NCI-H2107 treated with DMSO at 0.1 percent for 48 hours (cell line): ENCODE measurements at regions not wholly inside any gene's neighbourhood (a gene's known extent, or its start where the extent isn't known, plus 50 kb on each side); places are given as distances from the start of the nearest gene placed in this dataset.
"Not testable (repeated sequence)": the region's sequence is repeated elsewhere in the genome, so short reads cannot be mapped to it uniquely, and the experiment has no call there.

Experiments used
- DNase-seq: peaks from one replicate; lab custom pipeline; 2025; ENCODE audit not compliant: unreplicated experiment; lab: John Stamatoyannopoulos, UW

DNA sequence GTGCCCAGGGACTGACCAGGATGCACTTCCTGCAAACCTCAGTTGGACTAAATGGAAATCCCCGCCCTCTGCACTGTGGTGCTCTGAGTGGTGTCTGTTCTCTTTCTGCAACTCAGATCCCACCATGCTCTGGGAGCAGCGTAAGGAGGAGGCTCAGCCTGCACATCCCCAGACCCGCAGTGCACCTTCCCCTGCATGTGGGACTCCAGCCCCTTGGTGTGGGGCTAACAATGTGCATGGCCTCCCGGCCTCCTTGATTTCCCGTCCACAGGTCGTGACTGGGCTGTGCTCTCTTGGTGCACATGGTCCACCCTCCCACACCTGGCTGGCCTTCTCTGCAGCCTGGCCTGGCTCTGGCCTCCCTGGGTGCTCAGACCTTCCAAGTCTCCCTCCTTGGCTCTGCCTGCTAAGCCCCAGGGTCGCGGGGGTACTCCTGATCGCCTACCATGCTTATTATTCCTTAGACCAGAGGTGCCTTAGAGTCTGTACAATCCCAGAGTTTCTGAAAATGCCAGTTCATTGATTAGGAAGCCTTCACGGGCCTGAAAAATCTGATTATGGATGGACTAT is 397.5 kb downstream of the IRX2 start:
- DNase-seq, result no peak

DNA sequence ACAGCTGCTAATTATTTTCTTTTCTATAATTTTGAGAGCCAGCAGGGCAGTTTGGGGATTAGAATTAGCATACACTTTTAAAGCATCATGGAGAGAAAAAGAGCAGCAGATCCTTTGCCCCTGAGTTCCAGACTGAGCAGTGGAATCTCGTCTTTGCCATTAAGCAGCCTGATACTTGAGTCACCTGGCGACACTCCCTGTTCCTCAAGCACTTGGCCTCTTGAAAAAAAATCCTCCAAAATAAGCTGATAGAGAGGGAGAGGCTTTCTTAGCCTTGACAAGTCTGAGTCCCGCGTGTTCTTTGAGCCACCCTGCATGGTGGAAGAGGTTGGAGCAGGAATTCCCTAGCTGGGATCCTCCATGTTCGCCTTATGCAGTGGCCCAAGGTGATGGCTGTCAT is 398.3 kb downstream of the IRX2 start:
- DNase-seq, result no peak

DNA sequence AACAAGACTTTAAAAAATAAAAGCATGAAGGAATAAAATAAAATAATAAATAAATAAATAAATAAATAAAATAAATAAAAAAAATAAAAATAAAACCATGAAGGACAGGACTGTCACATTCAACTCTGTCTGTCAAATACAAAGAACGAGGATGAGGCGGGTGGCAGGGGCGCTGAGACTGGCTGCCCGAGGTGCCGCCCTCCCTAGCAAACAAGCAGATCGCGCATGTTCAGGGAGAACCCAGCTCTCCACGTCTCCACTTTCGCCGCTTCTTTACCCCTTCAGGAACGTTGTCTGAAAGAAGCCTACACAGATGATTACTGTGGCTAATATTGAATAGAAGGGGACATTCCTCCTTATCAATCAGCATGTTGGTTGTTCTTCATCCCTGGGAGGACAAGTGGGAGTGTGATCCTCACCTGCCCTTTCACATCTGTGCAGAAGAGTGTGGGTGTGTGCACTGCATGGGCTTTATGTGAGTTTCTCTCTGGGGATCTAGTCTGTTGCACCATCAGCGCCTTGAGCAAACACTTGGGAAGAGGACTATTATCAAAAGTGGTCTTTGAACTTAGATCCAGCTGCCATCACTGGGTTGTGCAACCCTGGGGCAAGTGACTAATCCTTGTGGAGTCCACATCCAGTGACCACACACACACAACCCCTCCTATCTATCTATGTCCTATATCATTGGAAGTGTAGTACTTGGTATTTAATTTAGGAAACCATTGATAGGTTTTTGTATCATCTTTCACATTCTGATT is 399.2 kb downstream of the IRX2 start:
- DNase-seq, result no peak

DNA sequence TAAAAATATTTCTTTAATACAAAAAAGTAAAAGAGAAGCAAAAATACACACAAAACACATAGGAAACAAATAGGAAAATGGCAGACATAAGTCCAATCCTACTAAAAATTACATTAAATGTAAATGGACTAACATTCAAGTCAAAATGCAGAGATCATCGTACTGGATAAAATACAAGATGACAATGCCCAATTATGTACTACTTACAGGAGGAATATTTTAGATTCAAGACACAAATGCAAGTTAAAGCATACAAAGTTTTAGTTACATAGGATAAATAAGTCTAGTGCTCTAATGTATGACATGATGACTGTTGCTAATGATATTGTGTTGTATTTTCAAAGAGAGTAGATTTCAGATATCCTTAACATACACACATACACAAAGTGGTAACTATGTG is 401.7 kb downstream of the IRX2 start:
- not testable (repeated sequence) for DNase-seq

DNA sequence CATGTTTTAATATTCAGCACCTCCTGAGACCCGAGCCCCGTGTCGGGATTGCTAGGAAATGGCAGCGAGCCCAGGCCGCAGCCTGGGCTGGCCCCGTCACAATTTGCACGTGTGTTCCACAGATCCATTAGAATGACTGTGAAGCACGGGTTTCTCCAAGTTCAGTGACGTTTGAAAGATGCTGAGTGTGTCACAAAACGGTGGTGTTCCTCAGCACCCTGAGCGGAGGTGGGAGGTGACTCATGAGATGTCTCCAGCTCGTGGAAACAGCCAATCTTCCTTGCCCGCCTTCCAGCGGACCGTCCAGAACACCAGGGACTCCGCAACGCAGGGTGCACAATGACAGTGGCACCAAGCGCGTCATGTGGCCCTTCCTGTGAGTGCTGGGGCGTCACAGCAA is 412.8 kb downstream of the IRX2 start:
- no peak for DNase-seq

DNA sequence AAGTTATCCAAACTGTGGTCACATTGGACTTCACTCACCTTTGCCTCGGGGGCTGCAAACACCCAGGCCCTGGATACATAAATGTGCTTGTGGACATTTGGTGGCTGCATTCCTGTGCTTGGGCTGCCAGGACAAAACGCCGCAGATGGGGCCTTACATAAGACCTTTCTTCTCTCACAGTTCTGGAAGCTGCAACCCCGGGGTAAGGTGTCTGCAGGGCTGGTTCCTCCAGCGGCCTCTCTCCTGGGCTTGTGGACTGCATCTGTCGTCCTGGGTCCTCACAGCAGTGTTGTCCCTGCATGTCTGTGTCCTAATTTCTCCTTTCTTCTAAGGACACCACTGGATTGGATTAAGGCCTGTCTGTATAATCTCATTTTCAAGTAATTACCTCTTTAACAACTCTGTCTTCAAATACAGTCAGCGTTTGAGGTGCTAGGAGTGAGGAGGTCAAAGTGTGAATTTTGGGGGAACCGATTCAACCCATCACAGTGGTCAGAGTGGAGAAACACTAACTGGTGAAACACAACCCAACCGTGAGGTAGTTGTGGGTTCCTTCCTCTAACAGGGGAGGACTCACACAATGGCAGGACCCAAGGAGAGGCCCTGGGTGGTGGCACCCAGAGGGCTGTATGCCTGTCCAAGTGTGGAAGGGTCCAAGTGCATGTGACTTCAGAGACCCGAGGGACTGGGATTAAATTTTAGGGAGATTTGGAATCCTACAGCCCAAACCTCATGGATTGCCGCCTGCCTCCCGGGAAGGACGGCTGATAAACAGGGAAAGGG is 415.6 kb downstream of the IRX2 start:
- no peak for DNase-seq

DNA sequence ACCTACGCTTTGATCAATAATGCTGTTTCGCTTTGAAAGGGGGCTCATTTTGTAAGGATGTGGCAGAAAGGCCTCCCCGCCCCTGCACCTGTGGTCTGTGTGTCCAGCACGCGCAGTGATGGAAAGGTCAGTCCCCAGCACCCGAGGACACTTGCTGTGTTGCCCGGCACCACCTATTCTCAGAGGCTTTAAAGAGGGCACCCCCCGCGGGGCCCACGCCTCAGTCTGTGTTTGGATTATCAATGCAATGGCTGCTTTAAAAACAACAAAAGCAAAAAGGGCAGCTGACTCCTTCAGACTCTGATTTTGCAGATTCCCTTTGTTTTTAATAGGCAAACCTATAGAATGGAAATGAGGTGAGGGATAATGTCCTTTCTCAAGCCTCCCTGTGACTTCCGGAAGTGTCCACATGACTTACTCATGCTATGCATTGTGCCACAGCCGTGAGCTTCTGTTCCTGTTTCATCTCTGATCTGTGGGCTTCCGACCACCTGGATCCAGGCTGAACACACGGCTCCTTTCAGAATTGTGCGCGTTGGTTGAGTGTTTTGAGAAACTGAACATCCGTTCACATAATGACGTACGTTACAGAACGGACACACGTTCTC is 416.2 kb downstream of the IRX2 start:
- DNase-seq, result no peak

DNA sequence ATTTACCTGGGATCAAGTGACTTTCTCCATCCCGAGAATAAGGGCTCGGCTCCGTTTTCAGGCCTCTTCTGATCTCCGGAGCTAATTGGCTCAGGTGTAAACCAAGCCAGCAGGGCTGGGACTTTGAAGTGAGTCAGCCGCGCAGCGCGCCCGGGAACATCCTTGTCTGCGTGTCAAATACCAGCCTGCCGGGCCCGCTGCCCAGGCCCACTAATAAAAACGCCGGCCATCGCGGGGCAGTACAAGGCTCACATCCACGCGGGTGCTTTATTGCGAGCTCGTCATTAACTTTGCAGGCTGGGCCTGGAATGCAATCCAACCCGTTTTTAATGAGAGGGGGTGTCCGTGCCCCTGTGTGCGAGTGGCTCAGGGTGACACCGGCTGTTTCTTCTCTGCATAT is 416.8 kb downstream of the IRX2 start:
- DNase-seq, result peak; percentile 53

DNA sequence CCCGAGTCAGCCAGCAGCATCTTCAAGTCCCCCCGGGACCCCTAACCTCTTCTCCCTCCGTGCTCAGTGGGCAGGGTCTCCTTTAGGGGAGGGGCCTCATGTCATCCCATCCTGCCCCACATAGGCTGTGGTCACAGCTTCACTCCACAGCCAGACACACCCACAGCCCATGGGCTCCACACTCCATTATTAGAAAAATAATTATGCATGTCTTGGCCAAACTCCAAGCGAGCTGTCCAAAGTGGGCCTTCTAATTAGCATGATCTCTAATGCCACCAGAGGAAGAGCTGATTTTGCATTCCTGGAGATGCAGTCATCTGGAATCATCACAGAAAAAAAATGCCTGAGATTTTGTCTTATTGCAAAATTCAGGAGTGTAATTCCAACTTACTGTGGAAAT is 418.2 kb downstream of the IRX2 start:
- no peak for DNase-seq

DNA sequence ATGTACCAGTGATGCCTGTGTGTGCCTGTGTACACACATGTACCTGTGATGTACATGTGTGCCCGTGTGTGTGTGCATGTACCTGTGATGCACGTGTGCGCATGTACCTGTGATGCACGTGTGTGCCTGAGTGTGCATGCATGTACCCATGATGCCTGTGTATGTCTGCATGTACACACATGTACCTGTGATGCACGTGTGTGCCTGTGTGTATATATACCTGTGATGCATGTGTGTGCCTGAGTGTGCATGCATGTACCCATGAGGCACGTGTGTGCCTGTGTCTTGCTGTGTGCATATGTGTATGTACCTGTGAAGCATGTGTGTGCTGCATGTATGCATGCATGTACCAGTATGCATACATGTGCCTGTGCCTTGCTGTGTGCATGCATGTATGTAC is 419.0 kb downstream of the IRX2 start:
- DNase-seq, result no peak

DNA sequence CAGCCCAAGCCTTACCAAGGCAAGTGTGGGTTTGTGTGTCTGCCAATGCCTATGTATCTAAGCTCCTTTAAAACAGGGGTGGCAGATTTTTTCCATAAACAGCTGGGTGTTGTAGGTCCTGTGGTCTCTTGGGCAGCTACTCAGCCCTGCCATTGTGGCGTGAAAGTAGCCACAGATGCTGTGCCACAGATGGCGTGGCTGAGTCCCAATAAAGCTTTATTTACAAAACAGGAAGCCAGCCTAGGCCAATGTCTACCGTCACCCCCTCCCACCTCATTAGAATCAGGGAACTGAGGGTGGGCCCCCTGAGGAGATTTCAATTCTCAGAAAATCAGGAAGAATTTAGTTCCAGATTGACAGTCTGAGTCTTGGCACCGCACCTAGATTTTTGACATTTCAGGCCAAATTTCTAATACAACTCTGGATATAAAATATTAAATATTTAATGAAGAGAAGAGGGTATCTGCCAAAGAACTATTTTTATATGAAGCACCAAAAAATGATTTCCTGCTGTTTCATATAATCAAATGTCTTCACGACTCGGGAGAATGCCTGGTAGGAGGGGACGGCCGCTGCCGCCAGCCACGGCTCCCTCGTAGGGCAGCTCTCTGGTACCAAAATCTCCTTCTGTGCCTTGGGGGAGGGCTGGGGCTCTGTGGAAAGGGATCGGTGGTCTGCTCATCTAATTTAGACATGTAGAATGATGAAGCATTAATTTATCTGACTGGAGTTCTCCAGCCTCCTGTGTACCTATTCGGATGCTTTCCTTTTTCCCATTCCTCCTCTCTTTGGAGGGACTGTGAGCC is 420.9 kb downstream of the IRX2 start:
- no peak for DNase-seq

DNA sequence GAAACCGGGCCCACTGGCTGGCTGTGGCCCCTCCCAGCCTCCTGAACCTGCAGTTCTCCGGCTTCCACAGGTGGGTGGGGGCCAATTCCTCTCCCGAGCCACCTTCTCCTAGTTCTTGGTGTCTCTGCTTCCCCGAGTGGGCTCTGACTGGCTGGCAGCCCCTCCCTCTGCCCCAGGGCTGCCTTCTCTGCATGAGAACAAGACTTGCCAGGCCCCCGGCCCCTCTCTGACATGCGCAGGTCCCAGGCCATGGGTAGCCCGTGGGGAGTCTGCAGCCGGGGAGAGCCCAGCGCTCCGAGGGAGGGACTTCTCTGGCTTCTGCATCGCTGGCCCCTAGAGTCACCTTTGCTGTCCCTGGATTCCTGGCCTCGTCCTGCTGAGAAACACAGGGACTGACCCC is 421.7 kb downstream of the IRX2 start:
- DNase-seq, result no peak

DNA sequence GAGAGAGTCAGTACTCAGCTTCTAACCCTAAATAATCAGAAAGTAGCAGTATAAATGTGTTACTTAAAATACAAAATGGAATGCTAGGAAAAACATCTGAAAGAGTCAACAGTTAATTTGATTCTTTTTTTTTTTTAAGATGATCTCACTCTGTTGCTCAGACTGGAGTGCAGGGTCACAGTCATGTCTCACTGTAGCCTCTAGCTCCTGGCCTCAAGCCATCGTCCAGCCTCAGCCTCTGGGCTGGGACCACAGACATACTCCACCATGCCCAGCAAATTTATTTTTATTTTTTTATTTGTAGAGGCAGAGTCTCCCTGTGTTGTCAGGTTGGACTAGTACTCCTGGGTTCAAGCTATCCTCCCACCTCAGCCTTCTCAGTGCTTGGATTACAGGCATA is 424.9 kb downstream of the IRX2 start:
- no peak for DNase-seq

DNA sequence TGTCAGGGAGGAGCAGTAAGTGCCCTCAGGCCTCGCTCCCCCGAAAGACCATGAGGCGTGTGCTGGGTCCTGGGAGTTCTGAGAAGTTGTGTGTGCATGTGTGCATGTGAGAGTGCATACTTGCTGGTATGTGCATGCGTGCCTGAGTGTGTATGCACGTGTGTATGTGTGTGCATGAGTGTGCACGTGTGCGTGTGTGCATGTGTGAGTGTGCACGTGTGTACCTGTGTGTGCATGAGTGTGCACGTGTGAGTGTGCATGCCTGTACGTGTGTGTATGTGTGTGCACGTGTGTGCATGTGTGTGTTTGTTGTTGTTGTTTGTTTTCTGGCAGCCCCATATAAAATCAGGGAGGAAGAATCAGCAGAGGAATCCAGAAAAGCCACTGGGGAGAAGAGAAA is 426.7 kb downstream of the IRX2 start:
- DNase-seq, result no peak

DNA sequence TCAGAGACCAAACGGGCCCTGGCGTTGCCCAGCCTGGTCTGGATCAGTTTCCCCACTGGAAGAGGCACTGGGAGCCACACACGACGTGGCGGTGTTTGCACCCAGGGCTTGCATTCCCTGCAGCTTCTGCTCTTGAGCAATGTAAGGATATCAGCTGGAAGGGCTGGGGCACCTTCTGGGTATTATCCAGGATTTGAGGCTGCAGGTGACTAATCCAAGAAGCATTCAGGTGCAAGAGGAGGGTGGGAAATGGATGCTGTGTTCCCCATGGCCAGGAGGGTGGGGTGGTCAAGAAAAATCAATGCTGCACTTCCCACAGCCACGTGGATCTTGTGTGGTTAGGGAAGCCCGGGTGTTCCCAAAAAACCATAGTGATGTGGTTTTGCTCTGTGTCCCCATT is 430.9 kb downstream of the IRX2 start:
- no peak for DNase-seq

DNA sequence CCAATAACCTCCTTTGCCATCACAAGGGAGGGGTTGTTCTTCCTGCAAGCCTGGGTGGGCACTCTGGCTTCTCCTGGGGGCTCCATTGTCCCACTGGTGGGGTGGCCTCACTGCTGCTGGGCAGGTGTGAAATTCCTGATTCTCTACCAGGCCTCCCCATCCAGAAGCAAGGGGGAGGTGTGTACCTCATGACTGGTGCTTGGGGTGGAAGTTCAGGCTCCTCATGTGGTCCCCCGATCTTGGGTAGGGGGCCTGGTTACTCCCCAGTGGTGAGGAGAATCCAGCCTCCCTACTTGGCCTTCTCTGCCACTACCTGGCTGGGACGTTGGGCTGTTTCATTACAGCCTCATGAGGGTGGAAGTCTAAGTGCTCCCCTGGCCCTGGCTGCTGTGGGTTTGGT is 433.9 kb downstream of the IRX2 start:
- DNase-seq, result no peak

DNA sequence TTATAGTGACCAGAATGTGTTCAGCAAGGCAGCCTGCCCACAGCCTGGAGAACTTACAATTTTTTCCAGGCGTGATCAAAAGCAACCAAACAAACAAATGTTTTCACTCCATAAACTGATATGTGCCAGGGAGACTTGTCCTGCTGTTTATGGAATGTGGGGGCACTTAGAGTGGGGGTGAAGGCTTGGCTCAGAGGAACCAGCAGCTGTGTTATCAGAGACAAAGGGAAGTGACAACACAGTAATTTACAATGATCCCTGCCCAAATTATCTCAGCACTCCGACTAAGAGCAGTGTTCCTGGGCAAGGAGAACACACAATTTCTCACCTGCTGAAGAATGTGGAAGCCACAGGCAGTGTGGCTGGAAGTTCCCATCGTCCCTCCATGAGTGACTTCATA is 429.1 kb upstream of the IRX4 start:
- DNase-seq, result no peak

DNA sequence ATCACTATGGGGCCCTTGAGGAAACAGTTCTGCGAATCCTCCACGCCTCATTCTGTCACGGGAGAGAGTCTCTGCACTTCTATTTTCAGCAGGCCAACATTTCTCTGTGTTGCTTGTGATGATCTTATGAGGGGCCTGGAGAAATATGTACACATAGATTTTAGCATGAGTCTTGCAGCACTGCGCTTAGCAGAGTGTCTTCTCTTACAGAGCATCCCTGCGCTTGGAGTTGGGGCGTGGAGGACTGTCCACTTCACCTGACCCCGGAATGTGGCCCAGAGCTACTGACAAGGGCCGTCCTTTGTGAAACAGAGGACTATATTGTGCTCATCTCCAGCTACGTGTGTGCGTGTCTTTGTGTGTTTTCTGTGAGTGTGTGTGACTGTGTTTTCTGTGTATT is 428.2 kb upstream of the IRX4 start:
- no peak for DNase-seq

DNA sequence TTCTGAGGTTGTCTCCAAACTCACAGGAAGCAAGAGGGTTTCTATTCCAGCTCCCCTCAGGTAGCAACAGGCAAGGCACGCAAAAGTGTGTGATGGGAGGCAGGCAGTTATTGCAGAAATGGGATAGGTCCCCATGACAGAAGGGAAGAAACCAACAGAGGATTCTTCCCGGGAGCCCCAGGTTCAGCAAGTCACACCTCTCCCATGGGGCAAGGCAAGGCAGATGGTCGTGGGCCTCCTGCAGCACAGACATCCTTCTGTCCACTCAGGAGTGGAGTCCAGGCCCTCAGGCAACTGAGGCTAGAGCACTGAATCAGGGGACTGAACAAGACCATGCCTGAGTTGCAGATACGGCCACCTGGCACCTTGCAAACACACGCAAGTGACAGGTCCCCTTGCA is 424.9 kb upstream of the IRX4 start:
- DNase-seq, result no peak

DNA sequence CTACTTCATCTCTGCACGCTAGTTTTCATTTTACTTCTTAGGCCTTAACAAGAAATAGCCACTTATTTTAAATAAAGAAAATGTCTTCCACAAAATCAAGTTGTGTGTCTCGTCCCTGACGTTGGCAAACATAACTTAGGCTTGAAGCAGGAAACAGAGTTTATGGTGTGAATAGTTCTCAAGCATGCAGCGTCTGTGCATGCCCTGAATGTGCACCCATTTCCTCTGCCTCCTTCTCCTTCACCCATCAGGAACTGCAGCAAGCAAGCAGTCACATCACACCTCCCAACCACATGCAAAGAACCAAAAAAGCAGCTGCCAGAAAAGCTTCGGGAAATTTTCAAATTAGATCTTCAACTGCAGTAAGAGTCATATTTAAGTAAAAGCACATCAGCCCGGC is 424.0 kb upstream of the IRX4 start:
- no peak for DNase-seq

DNA sequence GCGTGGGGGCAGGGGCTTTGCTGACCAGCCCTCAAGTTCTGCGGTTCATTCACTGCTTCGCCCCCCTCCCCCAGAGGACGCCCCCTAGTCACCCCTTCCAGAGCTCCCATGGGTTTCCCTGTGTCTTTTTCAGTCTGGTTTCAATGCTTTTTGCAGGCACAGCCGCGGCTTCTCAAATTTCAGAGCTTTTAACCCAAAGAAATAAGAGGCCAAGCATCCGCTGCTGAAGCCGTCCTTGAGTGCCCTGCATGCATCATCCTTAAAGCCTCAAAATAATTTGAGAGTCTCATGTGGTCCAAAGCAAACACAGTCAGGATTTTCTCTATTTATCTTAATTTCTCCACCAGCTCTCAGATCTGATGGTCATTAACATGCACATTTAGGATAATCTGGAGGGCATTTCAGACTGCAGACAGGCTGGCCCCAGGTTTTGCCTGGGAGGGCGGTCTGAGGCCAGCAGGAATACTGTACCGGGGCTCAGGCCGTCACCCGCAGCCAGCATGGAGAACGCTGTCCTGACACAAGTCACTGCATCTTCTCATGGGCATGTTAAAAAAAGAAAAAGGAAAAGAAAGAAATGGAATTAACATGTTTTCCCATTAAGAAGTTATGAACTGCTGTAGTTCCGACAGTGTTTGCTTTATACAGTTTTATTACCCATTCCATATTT is 420.8 kb upstream of the IRX4 start:
- DNase-seq, result peak; percentile 9
